Breast epithelium (tissue), 3 donors: ENCODE measurements at regions not wholly inside any gene's neighbourhood (a gene's known extent, or its start where the extent isn't known, plus 50 kb on each side); places are given as distances from the start of the nearest gene placed in this dataset.

Source experiments
- POLR2A ChIP-seq: fragments of 450-650 bp; IDR thresholded peaks from one replicate; pipeline ENCODE4 v1.6.1; 2016; ENCODE audit warnings: antibody characterized with exemption, mild to moderate bottlenecking, moderate library complexity
- POLR2AphosphoS5 ChIP-seq, 3 donors: sonication (generic); formaldehyde crosslinking; IDR thresholded peaks; one replicate each; pipeline ENCODE4 v1.6.1; 2017; ENCODE audit warnings: antibody characterized with exemption in 3 of 3
- TF ChIP-seq, protein P1 (sequence below), 3 donors: fragments of 450-650 bp; IDR thresholded peaks; one replicate each; pipeline ENCODE4 v1.5.1; 2016 to 2017; ENCODE audit warnings: antibody characterized with exemption in 3 of 3, mild to moderate bottlenecking in 3 of 3, moderate library complexity in 3 of 3

DNA sequence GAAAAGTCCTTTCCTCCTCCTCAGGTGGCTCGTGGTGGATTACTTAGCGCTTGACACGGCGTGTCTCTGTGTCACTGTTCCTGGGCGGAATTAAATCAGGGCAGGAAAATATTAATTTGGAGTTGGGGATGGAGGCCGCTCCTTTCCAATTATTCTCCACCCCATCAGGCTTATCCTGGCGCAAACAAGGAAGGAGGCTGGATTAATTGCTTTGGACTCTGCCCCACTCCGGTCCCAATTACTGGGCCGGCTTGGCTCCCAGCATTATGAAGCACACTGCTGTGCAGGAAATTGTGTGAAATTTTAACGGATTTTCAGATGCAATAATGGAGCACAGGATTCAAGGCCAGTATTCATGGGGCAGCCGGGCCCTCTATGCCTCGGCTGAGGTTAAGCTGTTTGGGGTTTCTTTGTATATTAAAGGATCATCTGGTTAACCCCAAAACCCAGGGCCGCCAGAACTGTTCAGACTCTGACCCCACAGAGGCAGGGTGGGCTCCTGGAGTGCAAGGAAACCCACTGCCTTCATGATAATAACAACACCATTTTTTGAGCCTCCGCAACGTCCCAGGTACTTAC lies 87.8 kb downstream of the MRM1 start:
- TF ChIP-seq POLR2A, result no peak
- TF ChIP-seq POLR2AphosphoS5 (IDR thresholded peaks at IDR 0.05), result no peak
- TF ChIP-seq, protein P1, sequence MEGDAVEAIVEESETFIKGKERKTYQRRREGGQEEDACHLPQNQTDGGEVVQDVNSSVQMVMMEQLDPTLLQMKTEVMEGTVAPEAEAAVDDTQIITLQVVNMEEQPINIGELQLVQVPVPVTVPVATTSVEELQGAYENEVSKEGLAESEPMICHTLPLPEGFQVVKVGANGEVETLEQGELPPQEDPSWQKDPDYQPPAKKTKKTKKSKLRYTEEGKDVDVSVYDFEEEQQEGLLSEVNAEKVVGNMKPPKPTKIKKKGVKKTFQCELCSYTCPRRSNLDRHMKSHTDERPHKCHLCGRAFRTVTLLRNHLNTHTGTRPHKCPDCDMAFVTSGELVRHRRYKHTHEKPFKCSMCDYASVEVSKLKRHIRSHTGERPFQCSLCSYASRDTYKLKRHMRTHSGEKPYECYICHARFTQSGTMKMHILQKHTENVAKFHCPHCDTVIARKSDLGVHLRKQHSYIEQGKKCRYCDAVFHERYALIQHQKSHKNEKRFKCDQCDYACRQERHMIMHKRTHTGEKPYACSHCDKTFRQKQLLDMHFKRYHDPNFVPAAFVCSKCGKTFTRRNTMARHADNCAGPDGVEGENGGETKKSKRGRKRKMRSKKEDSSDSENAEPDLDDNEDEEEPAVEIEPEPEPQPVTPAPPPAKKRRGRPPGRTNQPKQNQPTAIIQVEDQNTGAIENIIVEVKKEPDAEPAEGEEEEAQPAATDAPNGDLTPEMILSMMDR (IDR thresholded peaks at IDR 0.05), result no peak
